Testis (tissue), 2 donors: ENCODE measurements at regions not wholly inside any gene's neighbourhood (a gene's known extent, or its start where the extent isn't known, plus 50 kb on each side); places are given as distances from the start of the nearest gene placed in this dataset.
"Not testable (repeated sequence)": the region's sequence is repeated elsewhere in the genome, so short reads cannot be mapped to it uniquely, and the experiment has no call there.

ENCODE experiments used
- DNase-seq: peaks from one replicate; pipeline ENCODE4 v3.0.0-alpha.2; 2019
- H3K27ac ChIP-seq, 2 donors: fragments of 200-600 bp; sonication (generic); one replicate each; pipeline ENCODE4 v1.5.1; 2019
- H3K27me3 ChIP-seq: fragments of 200-600 bp; sonication (generic); one replicate; pipeline ENCODE4 v1.5.1; 2019
- H3K36me3 ChIP-seq: fragments of 200-600 bp; sonication (generic); one replicate; pipeline ENCODE4 v1.5.1; 2017; ENCODE audit warnings: low read depth; ENCODE audit errors: missing control alignments
- H3K4me1 ChIP-seq: fragments of 200-600 bp; sonication (generic); one replicate; pipeline ENCODE4 v1.5.1; 2019
- H3K4me3 ChIP-seq, 2 donors: fragments of 200-600 bp; sonication (generic); one replicate each; pipeline ENCODE4 v1.5.1; 2017 to 2019
- H3K9me3 ChIP-seq: fragments of 200-600 bp; sonication (generic); one replicate; pipeline ENCODE4 v1.5.1; 2017
- CTCF ChIP-seq, 3 experiments: fragments of 450-650 bp in 2 of 3; fragments of 200-600 bp in 1 of 3; sonication (generic) in 1 of 3; IDR thresholded peaks; one replicate each; pipeline ENCODE4 v1.5.1; 2016 to 2019; ENCODE audit warnings: antibody characterized with exemption in 3 of 3, mild to moderate bottlenecking in 2 of 3, moderate library complexity in 1 of 3
- POLR2A ChIP-seq: fragments of 450-650 bp; IDR thresholded peaks from one replicate; pipeline ENCODE4 v1.6.1; 2017; ENCODE audit warnings: antibody characterized with exemption, mild to moderate bottlenecking, moderate library complexity
- WGBS, 2 donors: methylation state at CpG; one replicate each; pipeline ENCODE4 v1.1.5; 2018; 5-methylcytosine and 5-hydroxymethylcytosine counted together
- intact Hi-C: fragments of 100-400 bp; cut with DNase I; formaldehyde crosslinking; loops from one replicate; pipeline ENCODE4 v1.15.1; 2023; ENCODE audit warnings: low total_unique reads

GRCh38 chr5:17099946-17100345 is 117.5 kb upstream of the BASP1 start:
- TF ChIP-seq POLR2A (no peak), CTCF (IDR thresholded peaks at IDR 0.05) (no peak)
- no peak overlapping the region for H3K4me3 ChIP-seq
- DNase-seq, result no peak
- H3K4me1 ChIP-seq, result no peaks in the 10 kb centered on the region
- intact Hi-C loops, result no loop called here
- H3K36me3 ChIP-seq, result no peaks in the 10 kb centered on the region
- WGBS, 2 donors, result 95 to 97% methylated on average over 8 of the region's 8 CpGs
- H3K9me3 ChIP-seq, result no peaks in the 10 kb centered on the region
- H3K27me3 ChIP-seq, result no peaks in the 10 kb centered on the region
- H3K27ac ChIP-seq, result no peak overlapping the region

GRCh38 chr5:17103461-17103860 is 114.0 kb upstream of the BASP1 start:
- Histone ChIP-seq H3K36me3 (no peaks in the 10 kb centered on the region), H3K27ac (no peak overlapping the region), H3K27me3 (no peaks in the 10 kb centered on the region), H3K4me3 (no peak overlapping the region), H3K9me3 (no peaks in the 10 kb centered on the region), H3K4me1 (no peaks in the 10 kb centered on the region)
- no peak for DNase-seq
- 50 to 59% methylated on average over 3 of the region's 3 CpGs for WGBS, 2 donors
- intact Hi-C loops, result no loop called here
- TF ChIP-seq POLR2A, result no peak
- no peak for TF ChIP-seq CTCF (IDR thresholded peaks at IDR 0.05)

- no peak overlapping the region for H3K27ac ChIP-seq
- WGBS, 2 donors, result 78 to 84% methylated on average over 5 of the region's 5 CpGs
- no peak for DNase-seq
- no peaks in the 10 kb centered on the region for H3K27me3 ChIP-seq
- no peak overlapping the region for H3K4me3 ChIP-seq
- TF ChIP-seq CTCF (IDR thresholded peaks at IDR 0.05), result no peak
- TF ChIP-seq POLR2A, result no peak
- intact Hi-C loops, result no loop called here
- H3K4me1 ChIP-seq, result peaks cover 3% of the 10 kb centered on the region
- H3K9me3 ChIP-seq, result no peaks in the 10 kb centered on the region
- no peaks in the 10 kb centered on the region for H3K36me3 ChIP-seq
Observed at GRCh38 chr5:17105744-17106418, 111.5 kb upstream of the BASP1 start.

GRCh38 chr5:17106521-17106920 is 110.9 kb upstream of the BASP1 start:
- WGBS, 2 donors, result 69 to 75% methylated on average over 4 of the region's 4 CpGs
- DNase-seq, result no peak
- intact Hi-C loops, result no loop called here
- Histone ChIP-seq H3K9me3 (no peaks in the 10 kb centered on the region), H3K36me3 (no peaks in the 10 kb centered on the region), H3K27ac (no peak overlapping the region), H3K27me3 (no peaks in the 10 kb centered on the region), H3K4me1 (peaks cover 3% of the 10 kb centered on the region), H3K4me3 (no peak overlapping the region)
- TF ChIP-seq CTCF (IDR thresholded peaks at IDR 0.05) (no peak), POLR2A (no peak)

- H3K27me3 ChIP-seq, H3K9me3 ChIP-seq, H3K27ac ChIP-seq, intact Hi-C loops, DNase-seq, H3K36me3 ChIP-seq, H3K4me1 ChIP-seq, H3K4me3 ChIP-seq: not testable (repeated sequence)
- WGBS, 2 donors, result 43 to 54% methylated on average over 3 of the region's 3 CpGs
Observed at GRCh38 chr5:17112091-17112716, 105.2 kb upstream of the BASP1 start.
